ENCODE measurements at regions not wholly inside any gene's neighbourhood (a gene's known extent, or its start where the extent isn't known, plus 50 kb on each side); places are given as distances from the start of the nearest gene placed in this dataset.

- no peak for FAIRE-seq
- dilution Hi-C loops (cut with MboI; ENCODE audit: extremely low pct_ligation_motif_present, low sequenced_read_pairs) (no loop called here), intact Hi-C loops (cut with micrococcal nuclease) (no loop called here)
- H4K20me1 ChIP-seq (replicated peaks; ENCODE audit: control insufficient read depth, extremely low read depth, insufficient read depth, low read length): no peaks in the 10 kb centered on the region
- H3K27me3 ChIP-seq (ENCODE audit: control insufficient read depth in 2 of 2, insufficient read depth in 2 of 2, low read length in 2 of 2): no peaks in the 10 kb centered on the region
- H3K4me1 ChIP-seq (ENCODE audit: control insufficient read depth, extremely low read depth, insufficient read depth, low read length): no peaks in the 10 kb centered on the region
- H3K36me3 ChIP-seq (ENCODE audit: control insufficient read depth in 2 of 2, extremely low read depth in 1 of 2, insufficient read depth in 2 of 2, low read length in 2 of 2): no peaks in the 10 kb centered on the region
- ChIA-PET CTCF (no interaction called here), POLR2A (no interaction called here)
- H3K9ac ChIP-seq (replicated peaks; ENCODE audit: extremely low read depth, insufficient read depth, low read length): no peak overlapping the region
- no peaks in the 10 kb centered on the region for H3K9me1 ChIP-seq (replicated peaks; ENCODE audit: control insufficient read depth, extremely low read depth, insufficient read depth, low read length)
- no TSS peak for BruUV-seq (replicated peaks)
- H3K9me3 ChIP-seq (replicated peaks; ENCODE audit: control insufficient read depth, insufficient read depth, low read length): no peaks in the 10 kb centered on the region
- H3K4me2 ChIP-seq (ENCODE audit: insufficient read depth, low read length): no peak overlapping the region
- H3K79me2 ChIP-seq (ENCODE audit: control insufficient read depth, insufficient read depth, low read length): no peaks in the 10 kb centered on the region
- H3K4me3 ChIP-seq (replicated peaks in 1 of 3; ENCODE audit: insufficient read depth in 1 of 3, low read depth in 1 of 3, low read length in 3 of 3): no peak overlapping the region
- TF ChIP-seq POLR2AphosphoS5 (IDR thresholded peaks at IDR 0.05; ENCODE audit: insufficient read depth, low read depth, low read length) (no peak), EZH2 (IDR thresholded peaks at IDR 0.05; ENCODE audit: borderline replicate concordance, low read depth, low read length, severe bottlenecking) (no peak), JUN (IDR thresholded peaks at IDR 0.05; ENCODE audit: borderline replicate concordance, insufficient read depth, insufficient read length, low read depth) (no peak), POLR2A (IDR thresholded peaks at IDR 0.05; ENCODE audit: low read depth, low read length) (no peak), GATA2 (IDR thresholded peaks at IDR 0.05; ENCODE audit: insufficient read depth, insufficient read length, low read depth, low read length) (no peak), CTCF (IDR thresholded peaks at IDR 0.05; ENCODE audit: extremely low read depth in 1 of 2, insufficient read depth in 1 of 2, low read depth in 1 of 2, low read length in 2 of 2) (no peak), FOS (IDR thresholded peaks at IDR 0.05; ENCODE audit: borderline replicate concordance, insufficient read depth, low read length) (no peak), MYC (IDR thresholded peaks at IDR 0.05; ENCODE audit: low read depth, low read length) (no peak), MAX (IDR thresholded peaks at IDR 0.05; ENCODE audit: insufficient read depth, insufficient read length) (no peak)
- no peak overlapping the region for H3K27ac ChIP-seq (ENCODE audit: insufficient read depth, low read depth, low read length)
- DNase-seq (ENCODE audit: low read depth, low spot score): no peak
- no peak overlapping the region for H2AFZ ChIP-seq (ENCODE audit: low read depth, low read length)
Observed at GRCh38 chr16:20181949-20182348, 108.3 kb upstream of the GPR139 start.
